Colonic mucosa (tissue), 4 donors: ENCODE measurements at regions not wholly inside any gene's neighbourhood (a gene's known extent, or its start where the extent isn't known, plus 50 kb on each side); places are given as distances from the start of the nearest gene placed in this dataset.

ENCODE experiments used
- DNase-seq: peaks from one replicate; pipeline ENCODE4 v3.0.0-alpha.2; 2020
- H3K27ac ChIP-seq: fragments of 200-600 bp; one replicate; pipeline ENCODE4 v1.8.0; 2021
- H3K27me3 ChIP-seq: fragments of 200-600 bp; one replicate; pipeline ENCODE4 v1.8.0; 2021
- H3K36me3 ChIP-seq: fragments of 200-600 bp; one replicate; pipeline ENCODE4 v1.8.0; 2021
- H3K4me1 ChIP-seq: fragments of 200-600 bp; one replicate; pipeline ENCODE4 v1.8.0; 2021; ENCODE audit warnings: mild to moderate bottlenecking
- H3K4me3 ChIP-seq: fragments of 200-600 bp; one replicate; pipeline ENCODE4 v1.8.0; 2021
- H3K9ac ChIP-seq, 2 donors: one replicate each; pipeline ENCODE4 v1.7.0; 2013; ENCODE audit warnings: control low read depth in 2 of 2, low read depth in 2 of 2, low read length in 2 of 2
- H3K9me3 ChIP-seq: fragments of 200-600 bp; one replicate; pipeline ENCODE4 v1.8.0; 2021
- intact Hi-C: fragments of 100-400 bp; cut with DNase I; formaldehyde crosslinking; loops from one replicate; pipeline ENCODE4 v1.14.1; 2022
- TF ChIP-seq, protein P1 (sequence below): fragments of 200-600 bp; IDR thresholded peaks from one replicate; pipeline ENCODE4 v1.8.0; 2022; ENCODE audit warnings: antibody characterized with exemption, mild to moderate bottlenecking
- donor health status: healthy.
- donor health status: DM: no; HTN: no; CAD: no.
- donor health status: DM: no; HTN: no; CAD: no.

DNA sequence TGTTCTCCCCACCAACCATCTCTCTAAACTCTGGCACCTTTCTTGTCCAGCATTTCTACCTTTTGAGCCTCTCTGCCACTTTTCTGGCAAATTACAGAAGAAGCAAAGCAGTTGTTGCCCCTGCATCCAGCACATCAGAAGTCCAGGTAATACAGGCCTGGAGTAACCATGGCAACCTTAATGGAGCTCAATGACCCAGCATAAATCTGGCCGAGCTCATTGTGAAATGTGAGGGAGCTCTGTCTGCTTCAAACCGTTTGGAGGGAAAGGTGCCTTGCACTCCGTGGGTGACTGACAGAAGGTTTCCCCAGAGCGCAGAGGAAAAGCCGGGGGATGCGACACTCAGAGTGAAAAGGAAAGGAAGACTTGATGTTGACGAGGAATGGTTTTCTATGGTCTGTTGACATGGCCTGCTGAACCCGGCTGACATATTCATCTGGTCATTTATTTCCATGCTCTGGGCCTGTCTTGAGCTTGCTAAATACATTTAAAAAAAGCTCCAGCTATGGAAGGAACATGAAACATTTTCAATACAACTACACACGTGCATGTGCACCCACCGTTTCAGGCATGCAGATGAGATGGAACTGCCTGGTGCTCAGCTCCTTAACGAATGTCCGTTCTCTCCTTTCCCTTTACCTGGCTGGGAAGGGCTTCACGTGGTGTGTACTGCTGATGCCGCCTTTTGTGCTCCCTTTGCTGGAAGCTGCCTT is 74.9 kb downstream of the ADRA2A start:
- H3K27me3 ChIP-seq, result no peaks in the 10 kb centered on the region
- no peak for DNase-seq
- H3K9me3 ChIP-seq, result no peaks in the 10 kb centered on the region
- no peaks in the 10 kb centered on the region for H3K4me1 ChIP-seq
- no peak overlapping the region for H3K27ac ChIP-seq
- no peak overlapping the region for H3K9ac ChIP-seq
- no peaks in the 10 kb centered on the region for H3K36me3 ChIP-seq
- H3K4me3 ChIP-seq, result no peak overlapping the region
- TF ChIP-seq, protein P1, sequence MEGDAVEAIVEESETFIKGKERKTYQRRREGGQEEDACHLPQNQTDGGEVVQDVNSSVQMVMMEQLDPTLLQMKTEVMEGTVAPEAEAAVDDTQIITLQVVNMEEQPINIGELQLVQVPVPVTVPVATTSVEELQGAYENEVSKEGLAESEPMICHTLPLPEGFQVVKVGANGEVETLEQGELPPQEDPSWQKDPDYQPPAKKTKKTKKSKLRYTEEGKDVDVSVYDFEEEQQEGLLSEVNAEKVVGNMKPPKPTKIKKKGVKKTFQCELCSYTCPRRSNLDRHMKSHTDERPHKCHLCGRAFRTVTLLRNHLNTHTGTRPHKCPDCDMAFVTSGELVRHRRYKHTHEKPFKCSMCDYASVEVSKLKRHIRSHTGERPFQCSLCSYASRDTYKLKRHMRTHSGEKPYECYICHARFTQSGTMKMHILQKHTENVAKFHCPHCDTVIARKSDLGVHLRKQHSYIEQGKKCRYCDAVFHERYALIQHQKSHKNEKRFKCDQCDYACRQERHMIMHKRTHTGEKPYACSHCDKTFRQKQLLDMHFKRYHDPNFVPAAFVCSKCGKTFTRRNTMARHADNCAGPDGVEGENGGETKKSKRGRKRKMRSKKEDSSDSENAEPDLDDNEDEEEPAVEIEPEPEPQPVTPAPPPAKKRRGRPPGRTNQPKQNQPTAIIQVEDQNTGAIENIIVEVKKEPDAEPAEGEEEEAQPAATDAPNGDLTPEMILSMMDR, result no peak
- intact Hi-C loops, result no loop called here

GRCh38 chr10:111156754-111157153 is 79.9 kb downstream of the ADRA2A start:
- Histone ChIP-seq H3K9me3 (no peaks in the 10 kb centered on the region), H3K4me1 (no peaks in the 10 kb centered on the region), H3K9ac (no peak overlapping the region), H3K4me3 (no peak overlapping the region), H3K27ac (no peak overlapping the region), H3K36me3 (no peaks in the 10 kb centered on the region), H3K27me3 (no peaks in the 10 kb centered on the region)
- no peak for DNase-seq
- intact Hi-C loops, result no loop called here
- TF ChIP-seq, protein P1, result no peak

DNA sequence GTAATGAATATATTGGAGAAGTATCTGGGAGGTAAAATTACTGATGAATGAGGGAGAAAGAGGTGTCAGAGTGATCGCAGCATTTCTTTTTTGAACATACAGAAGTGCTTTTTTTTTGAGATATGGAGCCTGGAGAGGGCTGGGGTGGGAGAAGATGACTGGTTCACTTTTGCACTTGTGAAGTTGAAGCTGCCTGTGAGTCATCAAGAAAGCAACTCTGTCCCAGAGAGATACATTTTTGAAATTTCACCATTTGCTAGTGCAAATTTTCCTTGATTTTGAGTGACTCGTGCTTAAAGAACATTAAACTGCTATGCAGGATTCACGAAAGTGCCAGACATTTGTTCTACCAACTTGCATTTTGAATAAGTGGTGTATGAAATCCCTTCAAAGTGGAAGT is 81.8 kb downstream of the ADRA2A start:
- Histone ChIP-seq H3K27ac (no peak overlapping the region), H3K36me3 (no peaks in the 10 kb centered on the region), H3K9ac (no peak overlapping the region), H3K4me3 (no peak overlapping the region), H3K4me1 (no peaks in the 10 kb centered on the region), H3K27me3 (no peaks in the 10 kb centered on the region), H3K9me3 (no peaks in the 10 kb centered on the region)
- intact Hi-C loops, result no loop called here
- TF ChIP-seq, protein P1, result no peak
- no peak for DNase-seq

GRCh38 chr10:111161109-111161874 is 84.5 kb downstream of the ADRA2A start:
- TF ChIP-seq, protein P1, result no peak
- DNase-seq, result no peak
- no peak overlapping the region for H3K4me3 ChIP-seq

DNA sequence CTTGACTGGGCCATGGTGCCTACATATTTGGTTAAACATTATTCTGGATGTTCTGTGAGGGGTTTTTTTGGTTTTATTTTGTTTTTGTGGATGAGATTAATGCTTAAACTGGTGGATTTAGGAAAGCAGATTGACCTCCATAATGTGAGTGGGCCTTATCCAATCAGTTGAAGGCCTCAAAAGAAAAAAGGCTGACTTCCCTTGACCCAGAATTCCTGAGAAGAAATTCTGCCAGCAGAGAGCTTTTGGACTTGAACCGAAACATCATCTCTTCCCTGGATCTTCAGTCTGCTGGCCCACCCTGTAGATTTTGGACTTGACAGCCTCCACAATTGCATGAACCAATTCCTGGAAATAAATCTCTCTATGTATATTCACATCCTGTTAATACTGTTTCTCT is 94.4 kb downstream of the ADRA2A start:
- no peaks in the 10 kb centered on the region for H3K27me3 ChIP-seq
- no peaks in the 10 kb centered on the region for H3K36me3 ChIP-seq
- no peak overlapping the region for H3K4me3 ChIP-seq
- H3K9me3 ChIP-seq, result no peaks in the 10 kb centered on the region
- no peak for DNase-seq
- TF ChIP-seq, protein P1, result no peak
- no peak overlapping the region for H3K27ac ChIP-seq
- intact Hi-C loops, result no loop called here
- no peak overlapping the region for H3K9ac ChIP-seq
- H3K4me1 ChIP-seq, result no peaks in the 10 kb centered on the region

More at GRCh38 chr10:111161109-111161874, 84.5 kb downstream of the ADRA2A start:
- Histone ChIP-seq H3K9me3 (no peaks in the 10 kb centered on the region), H3K9ac (no peak overlapping the region), H3K27ac (no peak overlapping the region), H3K4me1 (no peaks in the 10 kb centered on the region), H3K36me3 (no peaks in the 10 kb centered on the region), H3K27me3 (no peaks in the 10 kb centered on the region)
- intact Hi-C loops, result no loop called here
